BJ (cell line): ENCODE measurements at regions not wholly inside any gene's neighbourhood (a gene's known extent, or its start where the extent isn't known, plus 50 kb on each side); places are given as distances from the start of the nearest gene placed in this dataset.
"Not testable (repeated sequence)": the region's sequence is repeated elsewhere in the genome, so short reads cannot be mapped to it uniquely, and the experiment has no call there.

Experiments
- CTCF ChIA-PET: fragments of 350-600 bp; formaldehyde crosslinking; extraction: SDS; loops from one replicate; lab custom pipeline; 2021; ENCODE audit warnings: antibody characterized with exemption, inconsistent platforms; lab: Yijun Ruan, JAX
- POLR2A ChIA-PET: fragments of 300-600 bp; sonication (Branson Sonifier 250); formaldehyde crosslinking; extraction: SDS; loops from one replicate; lab custom pipeline; 2021; ENCODE audit warnings: antibody characterized with exemption; lab: Charles Lee
- DNase-seq: peaks from one replicate; pipeline ENCODE4 v3.0.0-alpha.2; 2011; ENCODE audit warnings: low read depth
- H3K27me3 ChIP-seq: 2 replicates; pipeline ENCODE4 v1.6.0; 2011; ENCODE audit warnings: low read length; ENCODE audit not compliant: control insufficient read depth, insufficient read depth
- H3K36me3 ChIP-seq: 2 replicates; pipeline ENCODE4 v1.5.1; 2011; ENCODE audit warnings: low read length; ENCODE audit not compliant: control insufficient read depth, insufficient read depth
- H3K4me3 ChIP-seq: 2 replicates; pipeline ENCODE4 v1.5.1; 2011; ENCODE audit warnings: low read depth, mild to moderate bottlenecking, control low read depth, low read length
- TF ChIP-seq, protein P1 (sequence below): IDR thresholded peaks from 2 replicates; pipeline ENCODE4 v1.5.1; 2011; ENCODE audit warnings: low read depth, mild to moderate bottlenecking, control low read depth, inconsistent platforms, low read length, moderate library complexity; ENCODE audit not compliant: insufficient read depth

- Histone ChIP-seq H3K27me3 (no peaks in the 10 kb centered on the region), H3K4me3 (no peak overlapping the region), H3K36me3 (no peaks in the 10 kb centered on the region)
- ChIA-PET POLR2A (no interaction called here), CTCF (no interaction called here)
- TF ChIP-seq, protein P1, sequence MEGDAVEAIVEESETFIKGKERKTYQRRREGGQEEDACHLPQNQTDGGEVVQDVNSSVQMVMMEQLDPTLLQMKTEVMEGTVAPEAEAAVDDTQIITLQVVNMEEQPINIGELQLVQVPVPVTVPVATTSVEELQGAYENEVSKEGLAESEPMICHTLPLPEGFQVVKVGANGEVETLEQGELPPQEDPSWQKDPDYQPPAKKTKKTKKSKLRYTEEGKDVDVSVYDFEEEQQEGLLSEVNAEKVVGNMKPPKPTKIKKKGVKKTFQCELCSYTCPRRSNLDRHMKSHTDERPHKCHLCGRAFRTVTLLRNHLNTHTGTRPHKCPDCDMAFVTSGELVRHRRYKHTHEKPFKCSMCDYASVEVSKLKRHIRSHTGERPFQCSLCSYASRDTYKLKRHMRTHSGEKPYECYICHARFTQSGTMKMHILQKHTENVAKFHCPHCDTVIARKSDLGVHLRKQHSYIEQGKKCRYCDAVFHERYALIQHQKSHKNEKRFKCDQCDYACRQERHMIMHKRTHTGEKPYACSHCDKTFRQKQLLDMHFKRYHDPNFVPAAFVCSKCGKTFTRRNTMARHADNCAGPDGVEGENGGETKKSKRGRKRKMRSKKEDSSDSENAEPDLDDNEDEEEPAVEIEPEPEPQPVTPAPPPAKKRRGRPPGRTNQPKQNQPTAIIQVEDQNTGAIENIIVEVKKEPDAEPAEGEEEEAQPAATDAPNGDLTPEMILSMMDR, result no peak
- no peak for DNase-seq
These were observed 89.8 kb upstream of the ARMCX2 start for GRCh38 chrX:101749436-101749835.

- TF ChIP-seq, protein P1, result no peak
- POLR2A ChIA-PET, result no interaction called here
- Histone ChIP-seq H3K27me3 (no peaks in the 10 kb centered on the region), H3K4me3 (no peak overlapping the region), H3K36me3 (no peaks in the 10 kb centered on the region)
- CTCF ChIA-PET, result no interaction called here
- DNase-seq, result no peak
These were observed 85.4 kb upstream of the ARMCX2 start for GRCh38 chrX:101745046-101745445.

DNA sequence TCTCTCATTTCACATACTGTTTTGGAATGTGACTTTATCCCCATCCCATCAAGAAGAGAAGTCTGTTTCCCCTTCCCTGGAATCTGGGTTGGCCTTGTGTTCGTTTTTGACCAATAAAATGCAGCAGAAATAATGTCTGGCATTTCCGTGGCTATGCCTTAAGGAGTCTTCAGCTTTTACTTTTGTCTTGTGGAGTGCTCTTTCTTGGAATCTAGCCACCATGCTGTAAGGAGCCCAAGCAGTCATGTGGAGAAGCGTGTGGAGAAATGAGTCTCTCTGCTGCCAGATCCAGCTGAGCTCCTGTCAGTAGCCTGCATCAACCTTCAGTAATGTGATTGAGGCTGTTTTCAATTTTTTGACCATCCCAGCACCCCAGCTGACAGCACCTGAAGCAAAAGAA, 84.4 kb upstream of the ARMCX2 start:
- ChIA-PET CTCF (interaction anchor here (1.3 kb wide), 1 partner anchor 15 kb away, joined by 3 read pairs; no protein-coding TSS in a partner anchor), POLR2A (no interaction called here)
- Histone ChIP-seq H3K27me3 (no peaks in the 10 kb centered on the region), H3K36me3 (no peaks in the 10 kb centered on the region), H3K4me3 (no peak overlapping the region)
- DNase-seq, result no peak
- TF ChIP-seq, protein P1, result no peak

DNA sequence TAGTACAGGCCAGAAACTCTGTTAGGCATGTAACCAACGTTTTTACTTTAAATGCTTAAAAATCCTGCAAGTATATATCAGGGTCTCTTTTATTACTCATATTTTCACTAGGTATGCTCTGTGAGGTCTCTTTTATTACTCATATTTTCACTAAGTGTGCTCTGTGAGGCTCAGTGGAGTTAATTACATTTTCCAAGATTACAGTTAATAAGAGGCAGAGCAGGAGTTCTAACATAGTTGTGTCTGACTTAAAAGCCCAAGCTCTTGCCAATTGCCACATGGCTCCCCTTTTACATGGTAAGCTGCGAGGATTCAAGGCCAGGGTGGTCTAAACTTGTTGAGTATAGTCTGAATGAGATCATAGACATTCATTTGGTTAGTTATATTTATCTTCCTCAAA, 81.0 kb upstream of the ARMCX2 start:
- TF ChIP-seq, protein P1, result no peak
- ChIA-PET CTCF (no interaction called here), POLR2A (no interaction called here)
- no peaks in the 10 kb centered on the region for H3K27me3 ChIP-seq
- DNase-seq, result no peak
- no peaks in the 10 kb centered on the region for H3K36me3 ChIP-seq
- no peak overlapping the region for H3K4me3 ChIP-seq

- CTCF ChIA-PET, H3K27me3 ChIP-seq, DNase-seq, POLR2A ChIA-PET, H3K36me3 ChIP-seq, H3K4me3 ChIP-seq: not testable (repeated sequence)
These were observed 79.2 kb upstream of the ARMCX2 start for GRCh38 chrX:101738867-101739266.

DNA sequence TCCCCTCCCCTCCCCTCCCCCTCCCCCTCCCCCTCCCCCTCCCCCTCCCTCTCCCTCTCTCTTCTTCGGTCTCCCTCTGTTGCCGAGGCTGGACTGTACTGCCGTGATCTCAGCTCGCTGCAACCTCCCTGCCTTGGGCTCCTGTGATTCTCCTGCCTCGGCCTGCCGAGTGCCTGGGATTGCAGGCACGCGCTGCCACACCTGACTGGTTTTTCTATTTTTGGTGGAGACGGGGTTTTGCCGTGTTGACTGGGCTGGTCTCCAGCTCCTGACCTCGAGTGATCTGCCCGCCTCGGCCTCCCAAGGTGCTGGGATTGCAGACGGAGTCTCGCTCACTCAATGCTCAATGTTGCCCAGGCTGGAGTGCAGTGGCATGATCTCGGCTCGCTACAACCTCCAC, 78.8 kb upstream of the ARMCX2 start:
- POLR2A ChIA-PET, CTCF ChIA-PET, DNase-seq: not testable (repeated sequence)

More for the DNA sequence above, 78.8 kb upstream of the ARMCX2 start:
- not testable (repeated sequence) for H3K4me3 ChIP-seq, H3K27me3 ChIP-seq, H3K36me3 ChIP-seq
